Adrenal gland (tissue), 9 donors: ENCODE measurements at regions not wholly inside any gene's neighbourhood (a gene's known extent, or its start where the extent isn't known, plus 50 kb on each side); places are given as distances from the start of the nearest gene placed in this dataset.

Experiments used
- DNase-seq, 7 donors: peaks; one replicate each; pipeline ENCODE4 v3.0.0-alpha.2; 2019 to 2020
- H3K27ac ChIP-seq, 5 donors: fragments of 200-600 bp; sonication (generic) in 4 of 5; 1 replicate in 3 of 5; 2 replicates in 2 of 5; pipeline versions ENCODE4 v1.5.1 to v1.8.0; 2016 to 2020; ENCODE audit warnings: mild to moderate bottlenecking in 1 of 5
- H3K27me3 ChIP-seq: fragments of 200-600 bp; 2 replicates; pipeline ENCODE4 v1.8.0; 2021
- H3K36me3 ChIP-seq, 2 donors: fragments of 200-600 bp; replicated peaks in 1 of 2; 1 replicate in 1 of 2; 2 replicates in 1 of 2; pipeline versions ENCODE4 v1.5.1 to v1.8.0; 2018 to 2022
- H3K4me1 ChIP-seq, 2 donors: fragments of 200-600 bp; replicated peaks in 1 of 2; 1 replicate in 1 of 2; 2 replicates in 1 of 2; pipeline versions ENCODE4 v1.5.1 to v1.8.0; 2018 to 2021
- H3K4me3 ChIP-seq, 4 donors: fragments of 200-600 bp; sonication (generic) in 3 of 4; one replicate each; pipeline ENCODE4 v1.5.1; 2016 to 2018
- H3K9me3 ChIP-seq, 3 donors: fragments of 200-600 bp; sonication (generic) in 1 of 3; replicated peaks in 1 of 3; 1 replicate in 2 of 3; 2 replicates in 1 of 3; pipeline versions ENCODE4 v1.5.1 to v1.8.0; 2016 to 2021
- POLR2A ChIP-seq, 2 donors: fragments of 450-650 bp; IDR thresholded peaks; one replicate each; pipeline ENCODE4 v1.6.1; 2017; ENCODE audit warnings: antibody characterized with exemption in 2 of 2, mild to moderate bottlenecking in 2 of 2, moderate library complexity in 1 of 2
- WGBS, 4 donors: extraction: QIAGEN DNeasy Blood & Tissue Kit in 2 of 4; methylation state at CpG; one replicate each; pipeline versions ENCODE4 v1.1.5 to v1.1.7; 2013 to 2017; 5-methylcytosine and 5-hydroxymethylcytosine counted together
- intact Hi-C, 2 donors: fragments of 100-400 bp; cut with DNase I; formaldehyde crosslinking; loops; one replicate each; pipeline versions ENCODE4 v1.14.1 to v1.15.0; 2022 to 2023
- TF ChIP-seq, protein P1 (sequence below), 6 experiments: fragments of 450-650 bp in 4 of 6; fragments of 200-600 bp in 2 of 6; sonication (generic) in 1 of 6; IDR thresholded peaks; 1 replicate in 5 of 6; 2 replicates in 1 of 6; pipeline versions ENCODE4 v1.5.1 to v1.8.0; 2016 to 2021; ENCODE audit warnings: antibody characterized with exemption in 6 of 6, mild to moderate bottlenecking in 2 of 6, moderate library complexity in 1 of 6
- donor health status: healthy with polysubstance abuse.
- donor health status: Bipolar disorder and iron deficiency.
- donor health status: DM: yes; HTN: yes; CAD: no.
- donor health status: DM: no; HTN: no; CAD: no.
- donor health status: DM: no; HTN: no; CAD: no.

DNA sequence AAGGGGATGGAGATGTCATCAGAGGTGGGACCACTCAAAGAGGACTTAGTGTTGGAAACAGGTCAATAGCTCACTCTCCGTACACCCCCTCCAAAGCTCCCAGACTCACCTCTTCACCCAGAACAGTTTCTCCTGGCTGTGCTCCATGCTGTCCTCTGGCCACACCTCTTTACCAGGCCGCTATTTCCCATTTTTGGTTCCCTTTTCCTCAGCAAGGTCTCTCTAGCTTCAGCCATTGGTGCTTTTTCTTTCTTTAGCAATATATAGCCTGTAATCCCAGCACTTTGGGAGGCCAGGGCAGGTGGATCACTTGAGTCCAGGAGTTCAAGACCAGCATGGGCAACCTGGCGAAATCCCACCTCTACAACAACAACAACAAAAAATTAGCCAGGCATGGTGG lies 123.6 kb upstream of the SMAD3 start:
- Histone ChIP-seq H3K36me3 (no peaks in the 10 kb centered on the region), H3K27me3 (no peaks in the 10 kb centered on the region), H3K4me1 (no peaks in the 10 kb centered on the region), H3K9me3 (no peaks in the 10 kb centered on the region), H3K27ac (no peak overlapping the region), H3K4me3 (no peak overlapping the region)
- TF ChIP-seq, protein P1, sequence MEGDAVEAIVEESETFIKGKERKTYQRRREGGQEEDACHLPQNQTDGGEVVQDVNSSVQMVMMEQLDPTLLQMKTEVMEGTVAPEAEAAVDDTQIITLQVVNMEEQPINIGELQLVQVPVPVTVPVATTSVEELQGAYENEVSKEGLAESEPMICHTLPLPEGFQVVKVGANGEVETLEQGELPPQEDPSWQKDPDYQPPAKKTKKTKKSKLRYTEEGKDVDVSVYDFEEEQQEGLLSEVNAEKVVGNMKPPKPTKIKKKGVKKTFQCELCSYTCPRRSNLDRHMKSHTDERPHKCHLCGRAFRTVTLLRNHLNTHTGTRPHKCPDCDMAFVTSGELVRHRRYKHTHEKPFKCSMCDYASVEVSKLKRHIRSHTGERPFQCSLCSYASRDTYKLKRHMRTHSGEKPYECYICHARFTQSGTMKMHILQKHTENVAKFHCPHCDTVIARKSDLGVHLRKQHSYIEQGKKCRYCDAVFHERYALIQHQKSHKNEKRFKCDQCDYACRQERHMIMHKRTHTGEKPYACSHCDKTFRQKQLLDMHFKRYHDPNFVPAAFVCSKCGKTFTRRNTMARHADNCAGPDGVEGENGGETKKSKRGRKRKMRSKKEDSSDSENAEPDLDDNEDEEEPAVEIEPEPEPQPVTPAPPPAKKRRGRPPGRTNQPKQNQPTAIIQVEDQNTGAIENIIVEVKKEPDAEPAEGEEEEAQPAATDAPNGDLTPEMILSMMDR (IDR thresholded peaks at IDR 0.05) = no peak
- no peak for TF ChIP-seq POLR2A (IDR thresholded peaks at IDR 0.05)
- intact Hi-C loops = loop anchor here (5.0 to 10.0 kb wide), 3 partner anchors 361 to 893 kb away; no protein-coding TSS in a partner anchor
- 74 to 88% (median 80%) methylated on average over 3 of the region's 3 CpGs for WGBS, 4 donors
- no peak for DNase-seq

GRCh38 chr15:66942649-66943390 lies 122.6 kb upstream of the SMAD3 start:
- DNase-seq = peak in 1 of 7 donors; percentile 2
- intact Hi-C loops = loop anchor here (5.0 to 10.0 kb wide), 3 partner anchors 359 to 892 kb away; no protein-coding TSS in a partner anchor
- no peaks in the 10 kb centered on the region for H3K4me1 ChIP-seq
- H3K9me3 ChIP-seq = no peaks in the 10 kb centered on the region
- 88 to 94% (median 92%) methylated on average over 11 of the region's 11 CpGs for WGBS, 4 donors
- H3K4me3 ChIP-seq = no peak overlapping the region
- H3K27me3 ChIP-seq = no peaks in the 10 kb centered on the region
- H3K27ac ChIP-seq = no peak overlapping the region
- H3K36me3 ChIP-seq = no peaks in the 10 kb centered on the region
- TF ChIP-seq, protein P1 (IDR thresholded peaks at IDR 0.05) = no peak
- no peak for TF ChIP-seq POLR2A (IDR thresholded peaks at IDR 0.05)

- H3K36me3 ChIP-seq = no peaks in the 10 kb centered on the region
- 70 to 89% (median 82%) methylated on average over 4 to 10 of the region's 10 CpGs for WGBS, 4 donors
- intact Hi-C loops = loop anchor here (5.0 to 10.0 kb wide), 3 partner anchors 359 to 891 kb away; no protein-coding TSS in a partner anchor
- peak in 1 of 7 donors; percentile 2 for DNase-seq
- no peaks in the 10 kb centered on the region for H3K4me1 ChIP-seq
- no peak overlapping the region for H3K4me3 ChIP-seq
- H3K9me3 ChIP-seq = no peaks in the 10 kb centered on the region
- no peaks in the 10 kb centered on the region for H3K27me3 ChIP-seq
- H3K27ac ChIP-seq = no peak overlapping the region
- TF ChIP-seq, protein P1 (IDR thresholded peaks at IDR 0.05) = no peak
These were observed 121.8 kb upstream of the SMAD3 start for GRCh38 chr15:66943456-66944095.

GRCh38 chr15:66944121-66944520 lies 121.3 kb upstream of the SMAD3 start:
- Histone ChIP-seq H3K36me3 (no peaks in the 10 kb centered on the region), H3K9me3 (no peaks in the 10 kb centered on the region), H3K27me3 (no peaks in the 10 kb centered on the region), H3K4me1 (no peaks in the 10 kb centered on the region), H3K4me3 (no peak overlapping the region), H3K27ac (no peak overlapping the region)
- intact Hi-C loops = loop anchor here (5.0 to 10.0 kb wide), 3 partner anchors 358 to 891 kb away; no protein-coding TSS in a partner anchor
- DNase-seq = peak in 1 of 7 donors; percentile 7
- WGBS, 4 donors = 83 to 93% (median 91%) methylated on average over 8 to 14 of the region's 14 CpGs
- TF ChIP-seq POLR2A (IDR thresholded peaks at IDR 0.05) = no peak
- TF ChIP-seq, protein P1 (IDR thresholded peaks at IDR 0.05) = no peak
